ENCODE measurements at regions not wholly inside any gene's neighbourhood (a gene's known extent, or its start where the extent isn't known, plus 50 kb on each side); places are given as distances from the start of the nearest gene placed in this dataset.

- no peak for TF ChIP-seq MAFK (IDR thresholded peaks at IDR 0.05; ENCODE audit: low read depth, low read length)
- no peak for TF ChIP-seq CTCF (conservative IDR thresholded peaks at IDR 0.05; ENCODE audit: low read depth, low read length)
- no peak for TF ChIP-seq CEBPB (IDR thresholded peaks at IDR 0.05; ENCODE audit: low read depth, low read length)
- TF ChIP-seq RAD21 (IDR thresholded peaks at IDR 0.05; ENCODE audit: low read length) = no peak
- TF ChIP-seq POLR2A (IDR thresholded peaks at IDR 0.05; ENCODE audit: low read depth, low read length) = no peak
- TF ChIP-seq MXI1 (IDR thresholded peaks at IDR 0.05; ENCODE audit: borderline replicate concordance, low read depth, low read length) = no peak
- no peak for TF ChIP-seq MAZ (IDR thresholded peaks at IDR 0.05; ENCODE audit: borderline replicate concordance, low read depth, low read length)
- TF ChIP-seq CHD1 (IDR thresholded peaks at IDR 0.05; ENCODE audit: low read depth, low read length) = no peak
- TF ChIP-seq SMC3 (IDR thresholded peaks at IDR 0.05; ENCODE audit: low read depth, low read length) = no peak
- no peak for TF ChIP-seq ELK1 (IDR thresholded peaks at IDR 0.05; ENCODE audit: borderline replicate concordance, low read depth, low read length)
- TF ChIP-seq BHLHE40 (IDR thresholded peaks at IDR 0.05; ENCODE audit: low read depth, low read length) = no peak
- no peak for TF ChIP-seq RFX5 (IDR thresholded peaks at IDR 0.05; ENCODE audit: low read depth, low read length)
- no peak for TF ChIP-seq RCOR1 (IDR thresholded peaks at IDR 0.05; ENCODE audit: insufficient replicate concordance, low read length)
- no peak for TF ChIP-seq FOS (IDR thresholded peaks at IDR 0.05; ENCODE audit: low read depth, low read length)
Measured at GRCh38 chr22:48893288-48894063, 934.2 kb downstream of the BRD1 start.

Measured in IMR-90 (cell line).